H9 (cell line): ENCODE measurements at regions not wholly inside any gene's neighbourhood (a gene's known extent, or its start where the extent isn't known, plus 50 kb on each side); places are given as distances from the start of the nearest gene placed in this dataset.

ENCODE experiments used
- DNase-seq: peaks from one replicate; pipeline ENCODE4 v3.0.0-alpha.2; 2017
- H2AFZ ChIP-seq: one replicate; pipeline ENCODE4 v1.6.1; 2013; ENCODE audit warnings: mild to moderate bottlenecking, low read length, control low read depth, moderate library complexity
- H2AK5ac ChIP-seq: 2 replicates; pipeline ENCODE4 v1.6.1; 2013; ENCODE audit warnings: low read length, control low read depth, mixed read lengths; ENCODE audit not compliant: insufficient read length
- H2BK120ac ChIP-seq: one replicate; pipeline ENCODE4 v1.6.1; 2013; ENCODE audit warnings: low read depth, mild to moderate bottlenecking, low read length, control low read depth, inconsistent platforms; ENCODE audit not compliant: poor library complexity, severe bottlenecking
- H2BK12ac ChIP-seq: 2 replicates; pipeline ENCODE4 v1.6.1; 2013; ENCODE audit warnings: low read length, control low read depth, mixed read lengths, low read depth; ENCODE audit not compliant: insufficient read length
- H2BK15ac ChIP-seq: 2 replicates; pipeline ENCODE4 v1.6.1; 2013; ENCODE audit warnings: low read depth, low read length, control low read depth
- H2BK20ac ChIP-seq: one replicate; pipeline ENCODE4 v1.6.1; 2013; ENCODE audit warnings: low read depth, mild to moderate bottlenecking, low read length, control low read depth, inconsistent platforms; ENCODE audit not compliant: poor library complexity, severe bottlenecking
- H2BK5ac ChIP-seq: 2 replicates; pipeline ENCODE4 v1.6.1; 2013; ENCODE audit warnings: low read length, control low read depth, mixed read lengths; ENCODE audit not compliant: insufficient read length
- H3K14ac ChIP-seq: 2 replicates; pipeline ENCODE4 v1.6.1; 2013; ENCODE audit warnings: low read length, control low read depth; ENCODE audit not compliant: insufficient read depth
- H3K18ac ChIP-seq: 2 replicates; pipeline ENCODE4 v1.6.1; 2013; ENCODE audit warnings: low read depth, mild to moderate bottlenecking, mixed read lengths, low read length, control low read depth; ENCODE audit not compliant: insufficient read length
- H3K23ac ChIP-seq: 2 replicates; pipeline ENCODE4 v1.6.1; 2013; ENCODE audit warnings: low read length, control low read depth, mixed read lengths, low read depth; ENCODE audit not compliant: insufficient read length
- H3K23me2 ChIP-seq: 2 replicates; pipeline ENCODE4 v1.6.1; 2013; ENCODE audit warnings: low read depth, mild to moderate bottlenecking, mixed read lengths, low read length, control low read depth; ENCODE audit not compliant: insufficient read length, poor library complexity, severe bottlenecking
- H3K27ac ChIP-seq: 2 replicates; pipeline ENCODE4 v1.5.1; 2013; ENCODE audit warnings: low read length, control low read depth, mixed read lengths, low read depth; ENCODE audit not compliant: insufficient read length
- H3K27me3 ChIP-seq: 2 replicates; pipeline ENCODE4 v1.6.1; 2013; ENCODE audit warnings: low read length, control low read depth, inconsistent platforms; ENCODE audit not compliant: insufficient read depth
- H3K4ac ChIP-seq: 2 replicates; pipeline ENCODE4 v1.6.1; 2013; ENCODE audit warnings: low read depth, mild to moderate bottlenecking, control low read depth, inconsistent platforms, low read length, moderate library complexity
- H3K4me1 ChIP-seq: 2 replicates; pipeline ENCODE4 v1.6.1; 2013; ENCODE audit warnings: low read length, control low read depth, inconsistent platforms; ENCODE audit not compliant: insufficient read depth
- H3K4me2 ChIP-seq: 2 replicates; pipeline ENCODE4 v1.6.1; 2013; ENCODE audit warnings: low read length, control low read depth, mixed read lengths; ENCODE audit not compliant: insufficient read length, insufficient read depth
- H3K56ac ChIP-seq: 2 replicates; pipeline ENCODE4 v1.6.1; 2013; ENCODE audit warnings: low read depth, mild to moderate bottlenecking, mixed read lengths, low read length, control low read depth; ENCODE audit not compliant: insufficient read length
- H3K79me1 ChIP-seq: 2 replicates; pipeline ENCODE4 v1.6.1; 2013; ENCODE audit warnings: low read depth, mild to moderate bottlenecking, moderate library complexity, low read length, control low read depth, inconsistent platforms; ENCODE audit not compliant: insufficient read depth, poor library complexity, severe bottlenecking
- H3K79me2 ChIP-seq: 2 replicates; pipeline ENCODE4 v1.6.1; 2013; ENCODE audit warnings: low read length, control low read depth, inconsistent platforms; ENCODE audit not compliant: insufficient read depth
- H3K9ac ChIP-seq: 2 replicates; pipeline ENCODE4 v1.6.1; 2013; ENCODE audit warnings: low read length, control low read depth, mixed read lengths; ENCODE audit not compliant: insufficient read length; ENCODE audit errors: extremely low read depth
- H3K9me3 ChIP-seq: one replicate; pipeline ENCODE4 v1.6.1; 2013; ENCODE audit warnings: low read depth, low read length, inconsistent platforms; ENCODE audit not compliant: control insufficient read depth
- H3T11ph ChIP-seq: one replicate; pipeline ENCODE4 v1.6.1; 2013; ENCODE audit warnings: mild to moderate bottlenecking, low read length, control low read depth, inconsistent platforms
- H4K20me1 ChIP-seq: one replicate; pipeline ENCODE4 v1.6.1; 2013; ENCODE audit not compliant: control insufficient read depth, insufficient read length, insufficient read depth
- H4K5ac ChIP-seq: 2 replicates; pipeline ENCODE4 v1.6.1; 2013; ENCODE audit warnings: low read depth, mild to moderate bottlenecking, mixed read lengths, low read length, control low read depth; ENCODE audit not compliant: insufficient read length
- H4K8ac ChIP-seq: replicated peaks from 2 replicates; pipeline ENCODE4 v1.6.1; 2013; ENCODE audit warnings: low read length, control low read depth, mixed read lengths, low read depth; ENCODE audit not compliant: insufficient read length
- H4K91ac ChIP-seq: 2 replicates; pipeline ENCODE4 v1.6.1; 2013; ENCODE audit warnings: low read depth, mild to moderate bottlenecking, moderate library complexity, mixed read lengths, low read length, control low read depth; ENCODE audit not compliant: insufficient read length
- H3K27ac Mint-ChIP-seq, 3 experiments: 2 replicates in 2 of 3; 3 replicates in 1 of 3; pipeline ENCODE4 v1.8.0; 2020 to 2021; ENCODE audit warnings: mixed read lengths in 3 of 3, mild to moderate bottlenecking in 1 of 3, moderate library complexity in 1 of 3
- H3K27me3 Mint-ChIP-seq: 2 replicates; pipeline ENCODE4 v1.8.0; 2021; ENCODE audit warnings: low read depth, mild to moderate bottlenecking, moderate library complexity, mixed read lengths
- H3K36me3 Mint-ChIP-seq, 3 experiments: 2 replicates in 2 of 3; 3 replicates in 1 of 3; pipeline ENCODE4 v1.8.0; 2020 to 2021; ENCODE audit warnings: low read depth in 3 of 3, mixed read lengths in 3 of 3; ENCODE audit not compliant: insufficient read depth in 1 of 3
- H3K4me1 Mint-ChIP-seq, 2 experiments: 2 replicates each; pipeline ENCODE4 v1.8.0; 2020; ENCODE audit warnings: mixed read lengths in 2 of 2
- H3K4me3 Mint-ChIP-seq, 2 experiments: 2 replicates in 1 of 2; 3 replicates in 1 of 2; pipeline ENCODE4 v1.8.0; 2020 to 2021; ENCODE audit warnings: mild to moderate bottlenecking in 2 of 2, mixed read lengths in 2 of 2, moderate library complexity in 1 of 2
- H3K9me3 Mint-ChIP-seq, 2 experiments: 2 replicates in 1 of 2; 3 replicates in 1 of 2; pipeline ENCODE4 v1.8.0; 2020; ENCODE audit warnings: mild to moderate bottlenecking in 2 of 2, mixed read lengths in 2 of 2, moderate library complexity in 1 of 2
- WGBS: extraction: QIAGEN DNeasy Blood & Tissue Kit; methylation state at CpG from one replicate; pipeline ENCODE4 v1.1.7; 2013; ENCODE audit warnings: missing lambda C conversion rate, low lambda C conversion rate, mixed read lengths; ENCODE audit not compliant: insufficient read length; ENCODE audit errors: extremely low coverage; 5-methylcytosine and 5-hydroxymethylcytosine counted together
- TF ChIP-seq, protein P1 (sequence below): fragments of 200-600 bp; sonication (generic); conservative IDR thresholded peaks from 3 replicates; pipeline ENCODE4 v1.8.0; 2021; ENCODE audit warnings: antibody characterized with exemption, mild to moderate bottlenecking

DNA sequence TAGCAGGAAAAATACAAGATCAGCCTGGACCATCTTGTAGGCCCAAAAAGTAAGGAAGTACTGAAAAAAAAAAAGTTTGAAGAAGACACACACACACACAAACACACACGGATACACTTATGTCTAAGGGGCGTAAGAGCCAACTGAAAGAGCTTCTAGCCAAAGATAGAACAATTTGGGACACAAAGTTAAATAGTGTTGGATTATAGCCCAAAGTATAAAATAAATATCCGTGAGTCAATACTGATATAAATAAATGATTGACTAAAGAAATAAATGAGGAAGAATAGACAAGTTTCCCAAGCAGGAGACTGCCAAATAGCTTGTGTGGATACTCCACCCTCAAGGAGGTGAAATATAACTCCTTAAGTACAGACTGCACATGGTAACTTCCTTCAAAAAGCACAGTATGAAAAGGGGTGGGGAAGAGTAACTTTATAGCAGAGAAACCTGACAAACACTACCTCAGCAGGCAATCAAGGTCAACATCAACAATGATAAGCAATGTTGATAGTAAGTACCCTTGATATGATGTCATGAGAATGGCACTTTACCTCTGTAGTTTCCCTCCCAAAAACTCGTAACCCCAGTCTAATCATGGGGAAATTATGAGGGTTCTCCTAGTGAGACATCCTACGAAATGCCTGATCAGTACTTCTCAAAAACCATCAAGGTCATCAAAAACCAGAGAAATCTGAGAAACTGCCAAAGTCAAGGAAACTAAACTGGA, 187.3 kb upstream of the ATP11B start:
- H3K27me3 Mint-ChIP-seq: no peaks in the 10 kb centered on the region

More for the DNA sequence above, 187.3 kb upstream of the ATP11B start:
- H3K9me3 Mint-ChIP-seq: no peaks in the 10 kb centered on the region
- Histone ChIP-seq H3K79me1 (no peaks in the 10 kb centered on the region), H4K8ac (no peak overlapping the region), H2BK120ac (no peak overlapping the region), H3K27ac (no peak overlapping the region), H3T11ph (no peak overlapping the region), H3K4me1 (no peaks in the 10 kb centered on the region), H3K4me2 (no peak overlapping the region), H3K23me2 (no peaks in the 10 kb centered on the region), H2AK5ac (no peak overlapping the region), H2BK15ac (no peak overlapping the region), H3K79me2 (no peaks in the 10 kb centered on the region), H3K9ac (no peak overlapping the region), H3K4ac (no peak overlapping the region), H4K91ac (no peak overlapping the region), H4K5ac (no peak overlapping the region), H3K56ac (no peak overlapping the region), H3K27me3 (no peaks in the 10 kb centered on the region), H2BK12ac (no peak overlapping the region), H3K9me3 (no peaks in the 10 kb centered on the region), H4K20me1 (no peaks in the 10 kb centered on the region), H3K18ac (no peak overlapping the region), H2AFZ (no peak overlapping the region), H2BK5ac (no peak overlapping the region), H3K14ac (no peak overlapping the region), H2BK20ac (no peak overlapping the region), H3K23ac (no peak overlapping the region)
- DNase-seq: no peak
- H3K27ac Mint-ChIP-seq: no peak overlapping the region
- no CpG with 5 or more reads among the region's 5 CpGs for WGBS
- TF ChIP-seq, protein P1, sequence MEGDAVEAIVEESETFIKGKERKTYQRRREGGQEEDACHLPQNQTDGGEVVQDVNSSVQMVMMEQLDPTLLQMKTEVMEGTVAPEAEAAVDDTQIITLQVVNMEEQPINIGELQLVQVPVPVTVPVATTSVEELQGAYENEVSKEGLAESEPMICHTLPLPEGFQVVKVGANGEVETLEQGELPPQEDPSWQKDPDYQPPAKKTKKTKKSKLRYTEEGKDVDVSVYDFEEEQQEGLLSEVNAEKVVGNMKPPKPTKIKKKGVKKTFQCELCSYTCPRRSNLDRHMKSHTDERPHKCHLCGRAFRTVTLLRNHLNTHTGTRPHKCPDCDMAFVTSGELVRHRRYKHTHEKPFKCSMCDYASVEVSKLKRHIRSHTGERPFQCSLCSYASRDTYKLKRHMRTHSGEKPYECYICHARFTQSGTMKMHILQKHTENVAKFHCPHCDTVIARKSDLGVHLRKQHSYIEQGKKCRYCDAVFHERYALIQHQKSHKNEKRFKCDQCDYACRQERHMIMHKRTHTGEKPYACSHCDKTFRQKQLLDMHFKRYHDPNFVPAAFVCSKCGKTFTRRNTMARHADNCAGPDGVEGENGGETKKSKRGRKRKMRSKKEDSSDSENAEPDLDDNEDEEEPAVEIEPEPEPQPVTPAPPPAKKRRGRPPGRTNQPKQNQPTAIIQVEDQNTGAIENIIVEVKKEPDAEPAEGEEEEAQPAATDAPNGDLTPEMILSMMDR: no peak
- H3K36me3 Mint-ChIP-seq: no peaks in the 10 kb centered on the region
- H3K4me1 Mint-ChIP-seq: peaks cover 8 to 20% of the 10 kb centered on the region in 2 experiments
- no peak overlapping the region for H3K4me3 Mint-ChIP-seq
